HepG2 (cell line): ENCODE measurements at regions not wholly inside any gene's neighbourhood (a gene's known extent, or its start where the extent isn't known, plus 50 kb on each side); places are given as distances from the start of the nearest gene placed in this dataset.
A peak's percentile ranks its signal among the peaks of the same experiment; 100 is the strongest.

Source experiments
- AKNA ChIP-seq: sonication (generic); formaldehyde crosslinking; IDR thresholded peaks from 2 replicates; pipeline ENCODE4 v1.4.0; 2020; ENCODE audit warnings: missing genetic modification reagents, borderline replicate concordance
- CTCF ChIP-seq: sonication (generic); formaldehyde crosslinking; IDR thresholded peaks from 2 replicates; pipeline ENCODE4 v1.5.0; 2020; ENCODE audit warnings: mild to moderate bottlenecking, missing genetic modification reagents, moderate library complexity
- DMAP1 ChIP-seq: IDR thresholded peaks from 2 replicates; pipeline ENCODE4 v1.6.1; 2016
- FOXA1 ChIP-seq, 2 experiments: fragments of 450-650 bp in 1 of 2; sonication (generic) in 1 of 2; formaldehyde crosslinking in 1 of 2; IDR thresholded peaks; 2 replicates each; pipeline versions ENCODE4 v1.4.0 to v1.6.1; 2016 to 2020; ENCODE audit warnings: missing genetic modification reagents in 1 of 2
- GABPB1 ChIP-seq: IDR thresholded peaks from 2 replicates; pipeline ENCODE4 v1.6.1; 2016; ENCODE audit warnings: mild to moderate bottlenecking, missing genetic modification reagents, moderate library complexity, missing compliant biosample characterization
- HBP1 ChIP-seq: IDR thresholded peaks from 2 replicates; pipeline ENCODE4 v1.6.1; 2016; ENCODE audit warnings: low read depth, control low read depth
- HIC2 ChIP-seq: sonication (generic); formaldehyde crosslinking; IDR thresholded peaks from 2 replicates; pipeline ENCODE4 v1.9.0; 2022; ENCODE audit warnings: low read depth, missing genetic modification reagents
- MAX ChIP-seq: IDR thresholded peaks from 2 replicates; pipeline ENCODE4 v1.6.1; 2012; ENCODE audit warnings: inconsistent platforms
- MYC ChIP-seq: sonication (generic); formaldehyde crosslinking; IDR thresholded peaks from 2 replicates; pipeline ENCODE4 v1.9.0; 2021; ENCODE audit warnings: missing genetic modification reagents, borderline replicate concordance
- PHB2 ChIP-seq: fragments of 450-650 bp; IDR thresholded peaks from 2 replicates; pipeline ENCODE4 v1.6.1; 2018; ENCODE audit not compliant: partially characterized antibody
- STAG1 ChIP-seq: sonication (generic); formaldehyde crosslinking; IDR thresholded peaks from 2 replicates; pipeline ENCODE4 v1.4.0; 2020; ENCODE audit warnings: missing genetic modification reagents
- TERF1 ChIP-seq: sonication (generic); formaldehyde crosslinking; IDR thresholded peaks from 2 replicates; pipeline ENCODE4 v1.8.0; 2022; ENCODE audit warnings: mild to moderate bottlenecking, missing genetic modification reagents, moderate library complexity
- ZBTB38 ChIP-seq: sonication (generic); formaldehyde crosslinking; IDR thresholded peaks from 2 replicates; pipeline ENCODE4 v1.5.1; 2020; ENCODE audit warnings: mild to moderate bottlenecking, missing genetic modification reagents
- ZNF432 ChIP-seq: sonication (generic); formaldehyde crosslinking; IDR thresholded peaks from 2 replicates; pipeline ENCODE4 v1.5.0; 2020; ENCODE audit warnings: missing genetic modification reagents, mild to moderate bottlenecking, borderline replicate concordance
- ZNF503 ChIP-seq: sonication (generic); formaldehyde crosslinking; IDR thresholded peaks from 2 replicates; pipeline ENCODE4 v1.4.0; 2020; ENCODE audit warnings: missing genetic modification reagents
- ZNF629 ChIP-seq: sonication (generic); formaldehyde crosslinking; conservative IDR thresholded peaks from 2 replicates; pipeline ENCODE4 v1.5.0; 2020; ENCODE audit warnings: missing genetic modification reagents

GRCh38 chr14:100668352-100668751 lies 58.3 kb upstream of the DLK1 start (continued):
- TF ChIP-seq ZNF503 (CRISPR knock-in tag) (no peak), HIC2 (CRISPR knock-in tag) (0 out of 2 replicates have a peak, but pooled peaks have one; percentile 35), TERF1 (CRISPR knock-in tag) (no peak), FOXA1 (IDR thresholded peaks at IDR 0.05) (no peak), FOXA1 (CRISPR knock-in tag; IDR thresholded peaks at IDR 0.05) (peak; percentile 67), ZNF432 (CRISPR knock-in tag) (no peak), STAG1 (CRISPR knock-in tag) (peak; percentile 9; the same call in 1 of the 2 replicates), MYC (peak; percentile 79; the same call in 1 of the 2 replicates), PHB2 (no peak), ZBTB38 (CRISPR knock-in tag) (peak; percentile 83), CTCF (peak; percentile 44), GABPB1 (CRISPR knock-in tag) (peak; percentile 23; the same call in 1 of the 2 replicates), AKNA (no peak), DMAP1 (CRISPR knock-in tag) (no peak), MAX (peak; percentile 89), ZNF629 (CRISPR knock-in tag) (peak; percentile 44), HBP1 (CRISPR knock-in tag) (peak; percentile 67; the same call in 1 of the 2 replicates)
